ENCODE measurements at regions not wholly inside any gene's neighbourhood (a gene's known extent, or its start where the extent isn't known, plus 50 kb on each side); places are given as distances from the start of the nearest gene placed in this dataset.

GRCh38 chr9:106643211-106643930 lies 219.6 kb upstream of the ZNF462 start:
- DNase-seq (ENCODE audit: low read depth) = no peak
- H3K4me3 ChIP-seq (ENCODE audit: low read depth, low read length) = no peak overlapping the region
- no peak for TF ChIP-seq CTCF (IDR thresholded peaks at IDR 0.05; ENCODE audit: insufficient read depth, low read depth, low read length, missing control alignments)

DNA sequence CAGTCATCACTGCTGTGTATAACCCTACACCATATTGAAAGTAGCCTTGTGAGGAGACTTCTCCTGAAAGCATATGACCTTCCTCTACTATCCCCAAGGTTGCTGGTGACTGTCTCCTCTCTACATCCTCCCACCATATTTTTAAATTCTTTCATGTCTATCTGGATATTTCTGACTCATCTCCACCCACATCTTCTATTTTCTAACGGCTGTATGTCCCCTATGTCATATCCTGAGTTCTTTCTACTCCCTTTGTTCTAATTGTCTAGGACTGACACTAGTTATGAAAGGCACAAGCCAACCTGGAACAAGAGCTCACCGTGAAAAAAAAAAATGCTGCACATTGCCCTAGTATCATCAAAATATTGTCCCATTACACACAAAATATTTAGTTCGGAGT lies 218.3 kb upstream of the ZNF462 start:
- TF ChIP-seq CTCF (IDR thresholded peaks at IDR 0.05; ENCODE audit: insufficient read depth, low read depth, low read length, missing control alignments) = no peak
- no peak for DNase-seq (ENCODE audit: low read depth)
- no peak overlapping the region for H3K4me3 ChIP-seq (ENCODE audit: low read depth, low read length)

DNA sequence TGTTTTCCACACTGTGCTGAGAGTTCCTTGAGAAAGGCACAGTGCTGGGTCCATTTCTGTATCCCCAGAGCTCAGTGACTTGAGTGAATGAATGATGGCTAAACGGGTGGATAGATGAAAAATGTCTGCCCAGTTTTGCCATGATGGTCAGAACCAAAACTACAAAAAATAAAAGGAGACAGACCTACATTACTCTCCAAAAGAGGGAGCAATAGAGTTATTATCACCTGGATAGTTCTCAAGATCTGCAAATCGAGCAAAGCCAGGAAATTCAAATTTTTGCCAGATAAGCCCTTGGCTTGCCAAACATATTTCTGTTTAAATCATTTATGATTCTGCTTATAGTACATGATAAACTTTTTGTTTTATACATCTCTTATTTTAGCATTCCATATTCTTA lies 214.2 kb upstream of the ZNF462 start:
- TF ChIP-seq CTCF (IDR thresholded peaks at IDR 0.05; ENCODE audit: insufficient read depth, low read depth, low read length, missing control alignments) = no peak
- no peak for DNase-seq (ENCODE audit: low read depth)
- no peak overlapping the region for H3K4me3 ChIP-seq (ENCODE audit: low read depth, low read length)

GRCh38 chr9:106649664-106650063 lies 213.3 kb upstream of the ZNF462 start:
- no peak for DNase-seq (ENCODE audit: low read depth)
- TF ChIP-seq CTCF (IDR thresholded peaks at IDR 0.05; ENCODE audit: insufficient read depth, low read depth, low read length, missing control alignments) = no peak
- H3K4me3 ChIP-seq (ENCODE audit: low read depth, low read length) = no peak overlapping the region

GRCh38 chr9:106653213-106653612 lies 209.8 kb upstream of the ZNF462 start:
- no peak for TF ChIP-seq CTCF (IDR thresholded peaks at IDR 0.05; ENCODE audit: insufficient read depth, low read depth, low read length, missing control alignments)
- DNase-seq (ENCODE audit: low read depth) = no peak
- no peak overlapping the region for H3K4me3 ChIP-seq (ENCODE audit: low read depth, low read length)

GRCh38 chr9:106655966-106656365 lies 207.0 kb upstream of the ZNF462 start:
- no peak for TF ChIP-seq CTCF (IDR thresholded peaks at IDR 0.05; ENCODE audit: insufficient read depth, low read depth, low read length, missing control alignments)
- H3K4me3 ChIP-seq (ENCODE audit: low read depth, low read length) = no peak overlapping the region
- no peak for DNase-seq (ENCODE audit: low read depth)

- no peak overlapping the region for H3K4me3 ChIP-seq (ENCODE audit: low read depth, low read length)
- no peak for DNase-seq (ENCODE audit: low read depth)
- no peak for TF ChIP-seq CTCF (IDR thresholded peaks at IDR 0.05; ENCODE audit: insufficient read depth, low read depth, low read length, missing control alignments)
These were observed 205.0 kb upstream of the ZNF462 start for GRCh38 chr9:106657926-106658325.

All from GM12865 (cell line).